HUES48 (cell line): ENCODE measurements at regions not wholly inside any gene's neighbourhood (a gene's known extent, or its start where the extent isn't known, plus 50 kb on each side); places are given as distances from the start of the nearest gene placed in this dataset.

Source experiments
- H3K27ac ChIP-seq: one replicate; pipeline ENCODE4 v1.7.0; 2013; ENCODE audit warnings: low read depth, low read length, inconsistent platforms
- H3K27me3 ChIP-seq: 2 replicates; pipeline ENCODE4 v1.6.1; 2013; ENCODE audit warnings: mild to moderate bottlenecking, low read length; ENCODE audit not compliant: control insufficient read depth, insufficient read depth
- H3K36me3 ChIP-seq: 2 replicates; pipeline ENCODE4 v1.6.1; 2013; ENCODE audit warnings: low read length; ENCODE audit not compliant: control insufficient read depth, insufficient read depth
- H3K4me1 ChIP-seq: 2 replicates; pipeline ENCODE4 v1.6.1; 2013; ENCODE audit warnings: mild to moderate bottlenecking, low read length; ENCODE audit not compliant: control insufficient read depth, insufficient read depth
- H3K4me3 ChIP-seq: 2 replicates; pipeline ENCODE4 v1.5.1; 2013; ENCODE audit warnings: mild to moderate bottlenecking, low read depth, low read length
- H3K9ac ChIP-seq: 2 replicates; pipeline ENCODE4 v1.6.1; 2013; ENCODE audit warnings: mild to moderate bottlenecking, low read depth, low read length, moderate library complexity
- H3K9me3 ChIP-seq: 2 replicates; pipeline ENCODE4 v1.6.1; 2013; ENCODE audit warnings: low read length; ENCODE audit not compliant: control insufficient read depth, insufficient read depth

GRCh38 chr1:8202182-8202905 is 115.6 kb upstream of the SLC45A1 start:
- H3K9me3 ChIP-seq, result no peaks in the 10 kb centered on the region
- H3K4me3 ChIP-seq, result no peak overlapping the region
- no peak overlapping the region for H3K27ac ChIP-seq
- H3K36me3 ChIP-seq, result no peaks in the 10 kb centered on the region
- H3K27me3 ChIP-seq, result no peaks in the 10 kb centered on the region
- H3K9ac ChIP-seq, result no peak overlapping the region
- H3K4me1 ChIP-seq, result peaks cover 16% of the 10 kb centered on the region

DNA sequence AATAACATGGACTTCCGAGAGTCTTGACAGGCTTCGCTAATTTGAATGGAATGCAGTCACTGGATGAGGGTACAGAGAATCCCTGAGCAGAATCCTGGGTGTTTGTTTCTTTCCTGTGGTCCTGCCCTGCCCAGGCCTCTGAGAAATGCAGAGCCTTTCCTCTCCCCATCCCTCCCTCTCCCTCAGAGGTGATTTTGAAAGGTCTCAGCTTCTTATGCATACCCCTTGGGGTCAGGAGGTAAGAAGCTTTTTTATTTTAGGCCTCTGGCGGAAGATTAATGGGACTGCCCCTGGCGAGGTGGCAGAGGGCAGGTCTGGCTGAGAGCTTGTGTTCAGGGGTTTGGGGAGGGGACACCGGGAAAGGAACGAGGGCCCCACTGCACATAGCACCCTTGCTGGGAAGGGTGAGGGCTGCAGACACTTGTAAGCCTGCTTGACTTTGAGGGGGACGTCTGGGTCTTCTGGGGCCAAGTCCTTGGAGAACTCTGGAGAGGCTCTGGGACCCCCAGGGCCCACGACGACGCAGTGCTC is 116.5 kb upstream of the SLC45A1 start:
- no peaks in the 10 kb centered on the region for H3K36me3 ChIP-seq
- peak overlapping the region; percentile 59 for H3K27ac ChIP-seq
- H3K9me3 ChIP-seq, result no peaks in the 10 kb centered on the region
- no peak overlapping the region for H3K4me3 ChIP-seq
- H3K9ac ChIP-seq, result no peak overlapping the region
- H3K27me3 ChIP-seq, result no peaks in the 10 kb centered on the region
- peaks cover 16% of the 10 kb centered on the region for H3K4me1 ChIP-seq

- H3K27me3 ChIP-seq, result no peaks in the 10 kb centered on the region
- H3K4me3 ChIP-seq, result no peak overlapping the region
- no peak overlapping the region for H3K27ac ChIP-seq
- H3K36me3 ChIP-seq, result no peaks in the 10 kb centered on the region
- no peaks in the 10 kb centered on the region for H3K9me3 ChIP-seq
- peaks cover 16% of the 10 kb centered on the region for H3K4me1 ChIP-seq
- no peak overlapping the region for H3K9ac ChIP-seq
Observed at GRCh38 chr1:8200317-8201115, 117.4 kb upstream of the SLC45A1 start.

GRCh38 chr1:8198522-8198921 is 119.4 kb upstream of the SLC45A1 start:
- H3K36me3 ChIP-seq, result no peaks in the 10 kb centered on the region
- H3K27me3 ChIP-seq, result no peaks in the 10 kb centered on the region
- no peaks in the 10 kb centered on the region for H3K9me3 ChIP-seq
- H3K4me3 ChIP-seq, result no peak overlapping the region
- no peak overlapping the region for H3K9ac ChIP-seq
- peaks cover 16% of the 10 kb centered on the region for H3K4me1 ChIP-seq
- H3K27ac ChIP-seq, result no peak overlapping the region

DNA sequence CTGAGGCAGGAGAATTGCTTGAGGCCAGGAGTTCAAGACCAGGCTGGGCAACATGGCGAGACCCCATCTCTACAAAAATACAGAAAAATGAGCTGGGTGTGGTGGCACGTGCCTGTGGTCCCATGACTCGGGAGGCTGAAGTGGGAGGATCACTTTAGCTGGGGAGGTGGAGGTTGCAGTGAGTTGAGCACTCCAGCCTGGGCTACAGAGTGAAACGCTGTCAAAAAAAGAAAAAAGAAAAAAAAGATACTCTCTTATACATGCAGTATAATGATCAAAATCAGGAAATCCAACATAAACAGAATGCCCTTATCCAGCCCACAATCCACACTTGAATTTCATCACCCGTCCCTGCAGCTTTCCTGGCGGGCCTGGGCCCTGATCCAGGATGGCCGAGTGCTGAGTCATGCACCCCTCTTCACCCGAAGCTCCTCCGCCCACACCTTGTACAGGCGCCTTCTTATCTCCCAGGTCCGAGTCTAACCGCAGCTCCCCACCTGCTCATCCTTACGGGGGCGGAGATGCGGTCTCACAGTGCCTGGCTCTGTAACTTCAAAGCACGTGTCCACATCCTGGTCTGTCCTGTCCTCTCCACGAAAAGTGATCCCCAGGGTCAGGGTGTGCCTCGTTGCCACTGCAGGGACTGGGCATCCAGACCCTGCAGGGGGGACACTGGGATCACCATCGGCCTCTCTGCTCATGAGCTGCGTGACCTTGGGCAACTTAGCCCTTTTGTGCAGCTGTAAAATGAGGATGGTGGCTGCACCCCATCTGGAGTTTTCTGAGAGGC is 120.2 kb upstream of the SLC45A1 start:
- peaks cover 15% of the 10 kb centered on the region for H3K4me1 ChIP-seq
- no peaks in the 10 kb centered on the region for H3K27me3 ChIP-seq
- no peaks in the 10 kb centered on the region for H3K9me3 ChIP-seq
- H3K9ac ChIP-seq, result no peak overlapping the region
- no peak overlapping the region for H3K4me3 ChIP-seq
- H3K27ac ChIP-seq, result no peak overlapping the region
- no peaks in the 10 kb centered on the region for H3K36me3 ChIP-seq

- no peaks in the 10 kb centered on the region for H3K9me3 ChIP-seq
- H3K9ac ChIP-seq, result no peak overlapping the region
- no peak overlapping the region for H3K27ac ChIP-seq
- no peaks in the 10 kb centered on the region for H3K4me1 ChIP-seq
- no peak overlapping the region for H3K4me3 ChIP-seq
- H3K36me3 ChIP-seq, result no peaks in the 10 kb centered on the region
- no peaks in the 10 kb centered on the region for H3K27me3 ChIP-seq
Observed at GRCh38 chr1:8194481-8195227, 123.3 kb upstream of the SLC45A1 start.

DNA sequence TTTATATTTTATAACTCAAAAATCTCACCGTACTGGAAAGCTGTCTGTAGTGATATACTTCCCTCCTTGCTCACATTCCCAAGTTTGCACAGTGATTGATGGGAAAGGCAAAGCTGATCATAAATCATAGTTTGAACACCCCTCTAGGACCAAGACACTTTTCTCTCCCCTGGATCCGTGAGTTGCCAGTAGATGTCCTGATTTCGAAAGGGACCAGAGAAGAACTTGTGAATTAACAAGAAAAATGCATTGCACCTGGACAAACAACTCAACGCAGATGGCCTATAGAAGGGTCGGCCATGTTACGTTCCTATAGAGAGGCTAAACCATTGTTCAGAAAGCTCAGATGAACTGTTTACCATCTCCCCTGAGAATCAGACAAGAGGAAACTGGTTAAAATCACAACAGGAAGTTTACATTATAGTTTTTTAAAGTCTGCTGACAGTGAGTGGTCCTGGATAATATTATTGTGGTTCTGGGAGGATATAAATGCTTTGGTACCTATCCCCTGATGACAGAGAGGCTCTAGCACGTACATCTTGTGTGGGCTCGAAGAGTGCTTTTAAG is 124.0 kb upstream of the SLC45A1 start:
- Histone ChIP-seq H3K4me3 (no peak overlapping the region), H3K4me1 (no peaks in the 10 kb centered on the region), H3K27me3 (no peaks in the 10 kb centered on the region), H3K27ac (no peak overlapping the region), H3K9me3 (no peaks in the 10 kb centered on the region), H3K9ac (no peak overlapping the region), H3K36me3 (no peaks in the 10 kb centered on the region)

GRCh38 chr1:8191474-8191873 is 126.4 kb upstream of the SLC45A1 start:
- Histone ChIP-seq H3K27me3 (no peaks in the 10 kb centered on the region), H3K36me3 (no peaks in the 10 kb centered on the region), H3K9ac (no peak overlapping the region), H3K4me1 (no peaks in the 10 kb centered on the region), H3K9me3 (no peaks in the 10 kb centered on the region), H3K4me3 (no peak overlapping the region), H3K27ac (no peak overlapping the region)

DNA sequence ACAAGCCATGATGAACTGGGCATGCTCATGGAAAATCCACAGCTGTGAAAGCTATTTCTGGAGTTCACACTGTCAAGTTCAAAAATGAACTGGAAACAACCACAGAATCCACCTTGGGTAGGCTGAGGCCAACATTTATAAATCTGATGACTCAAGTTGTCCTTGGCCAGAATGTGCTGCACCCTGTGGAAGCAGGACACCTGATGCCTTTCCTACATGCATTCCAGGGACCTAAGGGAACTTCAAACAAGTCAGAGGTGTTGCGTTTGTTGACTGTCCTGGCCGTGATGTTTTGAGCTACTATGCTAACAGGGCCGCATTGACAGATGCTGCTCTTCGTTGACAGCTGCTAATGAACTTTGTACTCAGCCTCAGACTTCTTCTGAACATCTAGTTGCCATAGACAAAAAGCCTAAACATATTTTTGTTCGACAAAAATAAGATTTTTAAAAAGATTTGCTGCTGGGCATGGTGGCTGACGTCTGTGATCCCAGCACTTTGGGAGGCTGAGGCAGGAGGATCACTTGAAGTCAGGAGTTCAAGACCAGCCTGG is 127.9 kb upstream of the SLC45A1 start:
- Histone ChIP-seq H3K9ac (no peak overlapping the region), H3K4me3 (no peak overlapping the region), H3K36me3 (no peaks in the 10 kb centered on the region), H3K27me3 (no peaks in the 10 kb centered on the region), H3K9me3 (no peaks in the 10 kb centered on the region), H3K4me1 (no peaks in the 10 kb centered on the region), H3K27ac (no peak overlapping the region)

GRCh38 chr1:8185400-8185799 is 132.5 kb upstream of the SLC45A1 start:
- Histone ChIP-seq H3K4me1 (no peaks in the 10 kb centered on the region; the same call in 1 of the 2 replicates), H3K27me3 (no peaks in the 10 kb centered on the region), H3K9ac (no peak overlapping the region), H3K36me3 (no peaks in the 10 kb centered on the region), H3K4me3 (no peak overlapping the region), H3K9me3 (no peaks in the 10 kb centered on the region), H3K27ac (no peak overlapping the region)
